Fibroblast of gingiva (primary cell): ENCODE measurements at regions not wholly inside any gene's neighbourhood (a gene's known extent, or its start where the extent isn't known, plus 50 kb on each side); places are given as distances from the start of the nearest gene placed in this dataset.

Experiments
- DNase-seq: peaks from one replicate; pipeline ENCODE4 v3.0.0-alpha.2; 2011; ENCODE audit warnings: low read depth

DNA sequence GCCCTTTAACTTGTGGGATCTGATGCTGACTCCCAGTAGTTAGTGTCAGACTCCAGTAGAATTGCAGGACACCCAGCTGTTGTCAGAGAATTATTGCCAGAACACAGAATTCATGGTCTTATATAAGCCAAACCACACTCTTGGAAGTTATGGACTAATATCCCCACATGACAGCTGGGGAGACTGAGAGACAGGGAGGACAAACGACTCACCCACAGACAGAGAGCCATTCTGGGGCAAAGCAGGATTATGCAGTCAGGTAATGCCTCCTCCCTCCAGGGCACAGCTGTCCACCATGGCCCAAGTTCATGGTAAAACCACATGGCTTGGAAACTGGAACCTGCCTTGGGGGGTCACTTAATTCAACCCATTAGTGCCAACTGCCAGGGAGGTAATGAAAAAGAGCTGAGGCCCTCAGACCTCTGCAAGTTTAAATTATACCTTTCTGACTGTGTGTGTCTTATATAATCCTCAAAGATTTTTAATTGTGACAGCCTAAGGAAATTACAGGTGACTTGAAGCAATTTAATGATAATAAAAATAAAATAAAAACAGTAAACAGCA, 299.5 kb downstream of the BUD13 start:
- DNase-seq, result no peak

DNA sequence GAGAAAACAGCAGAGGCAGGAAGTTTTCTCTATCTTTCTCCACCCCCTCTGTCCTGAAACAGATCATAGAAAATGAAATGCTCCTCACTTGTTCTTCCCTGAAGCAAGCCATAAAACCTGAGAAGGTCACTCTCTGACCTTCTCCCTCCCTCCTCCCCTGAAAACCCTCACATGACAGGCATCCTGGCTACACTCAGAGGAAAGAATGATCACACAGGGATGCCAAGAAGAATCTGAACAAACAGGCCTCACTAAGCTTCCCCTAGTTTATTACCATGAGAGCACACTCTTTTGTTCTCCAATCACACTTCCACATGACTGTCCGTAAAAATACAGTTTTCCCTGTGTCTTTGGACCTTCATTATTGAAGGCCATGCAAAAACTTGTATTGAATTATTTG, 300.1 kb downstream of the BUD13 start:
- no peak for DNase-seq

DNA sequence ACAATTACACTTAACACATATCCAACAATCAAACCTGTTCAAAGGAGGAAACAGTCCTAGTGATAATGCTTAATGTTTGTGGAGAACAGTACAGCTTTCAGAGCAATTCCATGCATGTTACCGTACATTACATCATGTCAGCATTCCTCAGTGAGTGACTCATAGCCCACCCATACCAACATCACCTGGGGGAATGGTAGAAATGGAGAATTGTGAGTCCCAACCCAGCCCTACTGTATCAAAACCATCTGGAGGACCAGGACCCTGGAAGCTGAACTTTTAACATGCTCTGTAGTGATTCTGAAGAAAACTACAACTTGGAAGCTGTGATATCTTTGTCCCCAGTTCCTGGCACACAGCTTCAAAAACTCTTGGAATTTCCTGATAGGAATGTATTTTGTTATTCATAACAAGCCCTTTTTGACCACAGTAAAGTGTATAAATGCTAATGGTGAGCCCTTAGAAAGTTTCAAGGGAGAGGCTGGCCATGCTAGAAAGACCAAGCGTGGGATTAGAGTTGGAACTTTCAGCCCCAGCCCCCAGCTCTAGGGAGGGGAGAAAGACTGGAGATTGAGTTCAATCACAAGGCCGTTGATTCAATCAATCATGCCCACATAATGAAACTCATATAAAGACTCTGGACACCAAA, 301.1 kb downstream of the BUD13 start:
- DNase-seq, result no peak

DNA sequence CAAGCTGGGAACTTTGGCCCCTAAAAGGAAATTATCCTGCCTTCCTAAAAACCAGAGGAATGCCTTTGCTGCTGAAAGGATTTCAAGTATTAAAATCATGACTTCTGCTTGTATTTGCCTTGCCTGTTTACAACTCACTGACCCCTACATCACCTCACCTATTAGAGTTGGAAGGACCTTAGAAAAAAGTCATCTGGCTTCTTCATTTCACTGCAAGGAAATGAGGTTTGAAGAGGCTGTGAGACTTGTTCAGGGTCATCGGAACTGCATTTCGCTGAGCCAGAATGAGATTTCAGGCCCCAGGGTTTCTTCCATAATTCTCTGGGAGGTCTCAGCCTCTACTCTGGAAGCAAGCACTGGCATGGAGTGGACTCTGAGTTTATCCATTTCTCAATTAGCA, 304.1 kb downstream of the BUD13 start:
- no peak for DNase-seq

DNA sequence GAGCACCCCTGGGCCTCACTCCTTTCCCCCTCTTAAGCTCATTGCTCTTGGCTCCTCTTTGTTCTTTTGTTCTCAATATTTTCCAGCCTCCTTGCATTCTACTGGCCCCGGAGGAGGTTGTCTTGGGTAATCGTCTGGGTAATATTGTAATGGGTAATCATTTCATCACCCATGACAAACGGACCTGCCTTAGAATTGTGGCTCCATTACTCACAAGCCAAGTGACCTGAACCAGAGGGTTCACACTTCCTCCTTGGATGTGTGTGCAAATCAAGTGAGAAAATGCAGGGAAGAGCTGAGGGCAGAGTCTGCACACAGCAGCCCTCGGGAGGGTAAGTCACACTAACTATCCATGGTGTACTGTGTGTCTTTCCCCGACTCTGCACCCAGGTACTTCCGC, 305.0 kb downstream of the BUD13 start:
- DNase-seq, result no peak

DNA sequence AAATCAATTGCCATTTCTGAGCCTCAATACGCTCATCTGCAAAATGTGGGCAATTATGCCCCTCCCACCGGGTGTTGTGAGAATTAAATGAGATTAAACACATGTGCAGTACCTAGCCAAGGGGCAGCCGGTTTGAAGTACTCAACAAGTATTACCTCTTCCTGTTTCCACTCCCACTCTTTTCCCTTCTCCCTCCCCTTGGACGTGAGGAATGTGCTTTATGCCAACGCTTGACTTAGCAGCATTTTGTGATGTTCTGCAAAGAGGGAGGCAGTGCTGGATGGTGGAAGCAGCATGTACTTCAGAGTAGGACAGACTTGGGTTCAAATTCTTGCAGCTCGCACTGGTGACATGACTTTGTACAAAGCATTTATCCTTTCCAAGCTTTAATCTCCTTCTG, 306.0 kb downstream of the BUD13 start:
- DNase-seq, result no peak

DNA sequence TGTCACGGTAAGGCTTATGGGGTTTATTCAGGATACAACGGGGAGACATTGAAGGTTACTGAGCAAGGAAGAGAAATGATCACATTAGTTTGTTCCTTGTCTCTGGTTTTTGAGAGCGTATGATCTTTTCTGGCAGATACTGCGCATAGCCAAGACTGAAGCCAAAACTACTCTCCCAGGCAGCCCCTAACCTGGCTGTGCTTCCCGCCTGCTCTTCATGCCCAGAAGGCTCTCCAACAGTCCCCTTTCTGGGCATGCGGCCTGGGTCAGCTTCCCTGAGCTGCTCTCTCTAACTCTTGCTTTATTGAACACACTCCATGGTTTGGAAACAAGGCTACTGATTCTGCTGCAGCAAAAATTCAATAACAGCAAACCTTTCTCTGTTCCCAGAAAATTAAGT, 306.6 kb downstream of the BUD13 start:
- DNase-seq, result no peak

DNA sequence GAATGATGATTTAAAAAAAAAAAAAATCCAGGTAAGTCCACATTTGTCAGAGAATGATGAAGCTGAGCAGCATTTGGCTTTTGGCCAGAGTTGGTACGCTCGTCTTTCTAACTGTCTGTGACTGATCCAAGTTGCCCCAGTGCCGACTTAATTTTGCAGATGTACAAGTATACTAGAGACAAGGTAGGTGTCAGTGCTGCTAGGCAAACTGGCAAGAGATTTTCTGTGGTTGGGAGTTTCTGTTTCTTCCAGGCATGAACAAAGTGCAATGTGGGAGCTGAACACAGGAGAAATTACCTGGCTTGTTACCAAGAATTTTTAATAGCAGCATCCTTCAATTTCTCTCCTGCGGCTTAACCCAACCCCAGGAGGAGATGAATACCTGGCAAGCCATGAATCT, 307.7 kb downstream of the BUD13 start:
- no peak for DNase-seq

DNA sequence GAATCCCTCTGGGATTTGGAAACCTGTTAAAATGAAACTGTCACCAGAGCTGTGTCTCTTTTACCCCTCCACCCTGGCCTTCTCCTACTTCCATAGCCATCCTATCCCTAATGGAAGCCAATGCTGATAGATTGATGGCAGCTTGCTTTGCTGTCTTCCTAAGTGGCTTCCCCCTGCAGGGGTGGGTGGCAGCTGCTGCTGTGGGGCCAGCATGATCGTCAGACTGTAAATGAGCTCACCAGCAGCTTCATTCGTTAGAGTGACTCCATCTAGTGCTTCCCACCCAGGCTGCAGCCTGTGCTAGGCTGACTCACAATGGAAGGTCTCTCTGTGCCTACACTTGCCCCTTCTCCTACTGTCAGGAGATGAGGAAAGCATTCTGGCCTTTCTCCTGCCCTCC, 311.0 kb downstream of the BUD13 start:
- no peak for DNase-seq

DNA sequence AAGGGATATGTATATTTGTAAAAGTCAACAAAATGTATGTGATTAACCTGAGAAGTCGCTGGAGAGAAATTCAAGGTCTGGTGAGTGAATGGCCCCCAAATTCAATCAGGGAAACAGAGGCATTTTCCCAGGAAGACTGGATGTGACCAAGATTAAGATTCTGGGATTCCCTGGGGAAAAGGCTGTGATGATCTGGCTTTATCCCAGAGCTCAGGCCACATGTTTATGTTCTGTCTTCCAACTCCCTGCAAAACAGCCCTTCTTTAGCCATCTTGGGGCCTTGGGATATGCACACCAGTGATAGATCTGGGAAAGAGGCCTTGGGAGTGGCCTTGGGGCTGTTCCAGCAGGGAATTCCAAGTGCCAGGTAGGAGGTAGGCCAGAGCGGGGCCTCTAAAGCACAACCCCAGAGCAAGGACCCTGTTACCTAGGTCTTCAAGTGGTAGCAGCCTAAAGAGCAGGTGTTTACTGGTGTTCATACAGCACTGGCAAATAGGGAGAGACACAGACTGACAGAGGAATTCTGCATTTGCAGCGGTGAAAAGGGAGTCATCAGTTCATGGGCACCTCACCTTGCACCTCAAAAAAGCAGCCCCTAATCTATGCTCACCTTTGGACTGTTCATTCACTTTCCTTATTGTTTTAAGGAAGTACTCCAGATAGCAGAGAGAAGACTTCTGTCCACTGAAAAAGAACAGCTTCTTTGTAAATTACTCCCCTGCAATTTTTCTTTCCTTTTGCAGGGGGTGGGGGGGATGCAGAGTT, 312.4 kb downstream of the BUD13 start:
- DNase-seq, result no peak

DNA sequence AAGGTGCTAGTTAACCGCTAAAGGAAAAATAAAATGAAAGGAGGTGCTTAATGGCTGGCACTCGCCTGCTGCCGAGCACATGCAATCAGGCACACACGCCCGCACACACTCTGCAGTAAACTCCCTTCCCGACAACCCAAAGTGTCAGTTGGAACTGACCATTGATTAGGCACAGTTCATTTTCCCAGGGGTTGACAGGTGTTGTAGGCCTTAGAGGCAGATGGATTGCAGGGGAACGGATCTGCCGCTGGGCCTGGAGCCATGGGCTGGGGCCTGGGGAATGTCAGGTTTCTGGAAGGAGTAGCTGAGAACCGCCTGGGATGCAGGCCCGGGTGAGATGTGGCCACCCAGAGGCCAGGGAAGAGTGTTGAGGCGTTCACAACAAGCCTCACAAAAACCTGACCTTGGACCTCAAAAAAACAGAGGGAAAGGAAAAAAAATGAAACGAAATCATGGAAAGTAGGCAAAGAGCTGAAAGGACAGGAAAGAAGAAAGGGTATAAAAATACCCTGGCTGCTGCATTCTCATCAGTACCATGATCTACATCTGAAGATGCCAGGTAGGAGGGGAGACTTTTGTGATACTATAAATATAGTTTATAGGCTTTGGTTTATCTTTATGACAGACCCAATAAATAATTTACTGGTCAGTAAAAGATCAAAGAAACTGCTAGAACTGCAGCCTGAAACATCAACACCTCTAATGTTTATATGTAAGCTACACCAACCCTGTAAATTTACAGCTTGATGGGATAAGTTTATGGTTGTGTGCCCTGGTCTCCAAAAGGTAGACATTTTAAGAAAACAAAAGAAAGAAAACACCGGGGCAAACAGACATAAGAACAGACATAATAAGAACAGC, 313.4 kb downstream of the BUD13 start:
- DNase-seq, result no peak

DNA sequence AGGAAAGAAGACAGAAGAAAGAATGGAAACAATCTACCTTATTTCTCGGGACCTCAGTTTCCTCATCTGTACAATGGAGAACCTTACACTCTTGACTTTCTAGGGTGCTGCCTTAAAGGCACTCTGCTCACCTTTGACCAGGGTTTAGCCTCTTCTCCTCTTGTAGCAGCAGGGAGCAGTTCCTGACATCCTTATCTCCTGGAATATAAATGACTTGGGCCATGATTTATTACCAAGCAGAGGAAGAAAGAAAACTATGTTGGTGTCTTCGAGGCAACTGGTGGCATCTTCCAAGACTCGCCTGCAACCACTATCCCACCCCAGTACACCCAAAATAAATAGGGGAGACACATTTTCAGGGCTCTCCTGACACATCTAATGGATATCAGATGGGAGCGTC, 314.2 kb downstream of the BUD13 start:
- DNase-seq, result no peak

DNA sequence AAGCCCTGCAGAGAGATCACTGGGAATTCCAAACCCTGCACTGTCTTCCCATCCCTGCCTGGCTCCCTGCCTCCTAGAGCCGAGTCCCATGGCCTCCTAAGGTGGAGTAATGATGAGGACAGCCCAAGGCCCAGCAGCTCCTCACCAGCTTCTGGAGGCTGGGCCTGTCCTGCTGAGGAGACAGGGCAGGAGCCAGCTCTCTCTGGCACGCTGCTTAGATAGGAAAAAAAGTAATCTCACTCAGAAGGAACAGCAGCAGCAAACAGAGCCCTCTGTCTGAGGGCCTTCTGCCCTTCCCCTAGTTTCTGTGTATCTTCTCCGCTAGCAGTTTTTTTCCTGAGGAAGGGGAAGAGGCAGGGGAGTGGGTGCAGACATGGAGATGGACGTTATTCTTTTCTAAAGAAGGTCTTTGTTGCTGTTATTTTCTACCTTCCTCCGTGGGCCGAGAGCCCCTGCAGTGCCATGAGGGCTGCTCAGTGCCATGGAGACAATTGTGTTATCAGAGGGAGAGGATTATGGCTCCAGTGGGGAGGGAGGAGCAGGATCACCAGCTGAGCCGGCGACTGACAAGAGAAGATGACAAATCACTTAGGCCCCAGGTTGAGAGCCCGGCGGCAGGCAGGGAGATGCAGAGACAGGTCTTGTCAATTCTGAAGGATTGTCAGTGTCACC, 315.3 kb downstream of the BUD13 start:
- DNase-seq, result no peak

DNA sequence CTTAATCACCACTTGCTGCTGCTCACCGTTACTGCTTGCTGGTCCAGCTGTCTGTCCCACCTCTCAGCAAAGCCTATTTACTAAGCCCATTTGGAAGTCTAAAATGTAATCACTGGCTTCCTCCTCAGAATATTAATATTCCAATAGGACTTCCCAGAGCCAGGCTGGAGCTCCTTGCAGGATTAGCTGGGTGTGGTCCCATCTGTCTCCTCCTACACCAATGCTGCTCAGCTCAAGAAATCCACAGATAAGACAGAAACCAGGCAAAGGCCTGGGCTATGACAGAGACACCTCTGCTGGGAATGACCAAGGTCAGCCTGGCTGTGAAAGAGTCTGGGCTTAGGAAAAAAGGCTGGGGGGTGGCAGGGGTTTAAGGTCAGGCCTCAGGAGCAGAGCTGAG, 317.8 kb downstream of the BUD13 start:
- no peak for DNase-seq

DNA sequence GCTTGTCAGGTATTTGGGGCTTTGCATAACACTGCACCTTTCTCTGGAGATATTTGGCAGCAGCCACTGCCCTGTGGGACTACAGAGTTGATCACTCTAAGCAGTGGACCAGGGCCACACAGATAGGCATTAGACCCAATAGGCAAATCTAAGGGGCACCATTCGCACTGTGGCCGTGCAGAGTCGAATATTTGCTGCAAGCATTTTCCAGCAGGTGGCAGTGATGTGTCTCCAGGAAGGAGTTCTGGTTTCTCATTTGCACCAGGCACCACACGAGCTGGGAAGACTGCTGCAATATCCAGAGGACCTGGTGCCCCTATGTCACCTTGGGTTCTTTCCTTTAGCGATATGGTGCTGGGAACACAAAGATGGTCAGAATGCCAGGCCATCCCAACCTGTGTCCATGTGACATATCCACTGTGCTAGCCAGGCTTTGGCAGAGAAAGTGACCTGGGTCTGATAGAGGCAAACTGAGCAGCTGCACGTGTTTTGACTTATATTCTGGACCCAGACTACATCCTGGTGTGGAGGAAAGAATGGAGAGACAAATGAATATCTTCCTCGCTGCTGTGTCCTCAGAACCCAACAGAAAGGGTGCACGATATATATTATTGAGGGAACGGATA, 318.7 kb downstream of the BUD13 start:
- no peak for DNase-seq

DNA sequence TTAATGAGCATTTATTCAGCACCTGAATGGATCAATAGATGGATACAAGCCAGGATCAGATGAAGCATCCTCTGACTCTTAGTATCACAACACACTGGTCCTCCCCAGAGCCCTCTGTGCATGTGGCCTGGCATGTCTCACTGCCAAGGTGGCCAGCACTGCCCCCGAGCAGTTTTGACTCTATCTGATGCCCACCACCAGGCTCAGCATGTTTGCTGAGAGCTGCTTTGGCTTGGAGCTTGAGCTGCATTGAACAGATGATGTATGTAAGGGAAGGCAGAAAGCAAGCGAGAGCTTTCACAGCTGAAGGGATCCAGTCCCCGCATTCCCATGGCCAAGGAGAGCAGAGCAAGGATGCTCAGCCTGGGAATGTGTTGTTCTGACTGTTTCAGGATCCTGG, 320.3 kb downstream of the BUD13 start:
- DNase-seq, result no peak

DNA sequence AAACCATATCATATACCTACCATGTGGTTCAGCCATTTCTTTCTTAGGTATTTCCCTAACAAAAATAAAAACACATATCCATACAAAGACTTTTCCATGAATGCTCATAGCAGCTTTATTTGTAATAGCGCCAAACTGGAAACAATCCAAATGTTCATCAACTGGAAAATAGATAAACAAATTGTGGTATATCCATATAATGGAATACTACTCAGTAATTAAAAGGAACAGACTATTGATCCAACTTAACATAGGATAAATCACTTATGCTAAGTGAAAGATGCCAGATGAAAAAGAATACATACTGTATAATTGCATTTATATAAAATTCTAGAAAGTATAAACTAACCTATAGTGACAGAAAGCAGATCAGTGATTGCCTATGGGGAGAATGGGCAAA, 323.3 kb downstream of the BUD13 start:
- DNase-seq, result no peak

DNA sequence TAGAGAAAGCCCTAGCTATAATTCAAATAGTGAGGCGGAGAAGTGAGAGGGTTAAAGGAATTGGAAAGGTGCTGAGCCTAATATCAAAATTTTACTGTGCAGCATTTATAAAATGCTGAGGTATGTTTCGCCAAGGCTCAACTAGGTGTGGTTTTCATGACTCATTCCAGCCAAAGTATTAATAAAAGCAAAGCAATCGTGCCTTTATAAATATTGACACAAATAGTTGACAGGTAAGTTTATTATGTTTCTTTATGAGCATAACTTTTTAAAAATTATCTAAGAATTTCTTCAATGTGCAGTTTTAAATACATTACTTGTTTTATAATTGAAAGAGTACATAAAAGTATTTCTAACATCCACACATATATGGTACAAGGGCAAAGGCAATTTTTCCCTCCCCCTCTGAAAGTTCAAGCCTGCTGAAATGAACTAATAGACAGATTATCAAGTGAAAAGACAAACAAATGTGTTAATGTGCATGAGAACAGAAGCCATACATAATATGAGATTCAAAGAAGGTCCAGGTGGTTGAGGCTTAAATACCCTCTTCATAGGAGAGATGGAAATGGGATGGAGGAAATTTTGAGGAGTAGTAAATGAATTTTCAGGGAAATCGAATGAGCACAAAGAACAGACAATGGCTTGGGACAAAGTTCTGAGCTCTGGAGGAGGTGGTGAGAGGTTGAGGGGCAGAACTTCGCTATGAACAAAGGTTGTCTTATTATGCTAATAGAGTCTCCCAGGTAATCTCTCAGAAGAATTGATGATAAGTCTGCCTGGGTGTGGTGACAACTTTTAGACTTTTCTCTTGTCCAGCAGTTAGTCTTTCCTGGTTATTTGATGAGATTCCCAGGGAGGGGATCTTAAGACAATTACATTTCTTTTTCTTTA, 326.5 kb downstream of the BUD13 start:
- no peak for DNase-seq

DNA sequence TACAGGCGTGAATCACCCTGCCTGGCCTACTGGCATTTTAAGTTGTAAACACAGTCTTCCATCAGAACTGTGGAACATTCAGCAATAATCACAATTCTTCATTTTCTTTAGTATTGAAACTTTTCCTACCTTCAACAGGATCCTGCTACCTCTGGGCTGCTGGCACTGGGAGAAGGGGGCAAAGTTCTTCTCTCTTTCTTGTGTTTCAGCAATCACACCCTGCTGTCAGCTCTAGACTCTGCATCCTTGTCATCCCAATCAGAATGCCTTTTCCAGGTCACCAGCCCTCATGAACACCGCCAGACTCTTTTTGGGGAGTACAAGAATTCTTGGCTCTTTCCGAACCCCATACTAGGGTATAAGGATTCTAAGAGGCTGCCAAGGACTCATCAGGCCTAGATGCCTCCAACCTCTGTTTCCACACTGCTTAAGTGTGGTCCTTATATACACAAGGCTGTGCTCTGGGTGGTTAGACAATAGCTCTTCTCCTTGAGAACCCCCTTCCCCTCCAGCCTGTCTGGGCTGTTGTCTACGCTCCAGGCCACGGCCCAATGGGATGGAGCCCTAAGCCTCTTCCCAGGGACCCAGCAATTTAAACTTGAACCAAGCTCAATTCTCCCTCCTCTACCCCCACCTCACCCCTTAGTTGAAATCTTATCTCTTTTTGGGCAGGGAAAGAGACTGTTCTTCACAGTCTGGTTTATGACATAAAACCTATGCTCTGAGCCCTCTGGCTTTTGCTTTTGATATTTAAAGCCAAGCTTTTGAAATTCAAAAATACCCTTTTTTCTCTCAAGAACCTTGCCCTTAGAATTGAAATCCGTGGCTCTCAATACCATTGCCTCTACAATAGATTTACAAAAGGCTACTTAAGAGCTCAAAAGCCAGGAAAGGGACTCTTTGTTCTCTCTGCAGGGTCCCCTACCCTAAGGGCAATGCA, 327.4 kb downstream of the BUD13 start:
- DNase-seq, result no peak
